A549 (cell line): ENCODE measurements at regions not wholly inside any gene's neighbourhood (a gene's known extent, or its start where the extent isn't known, plus 50 kb on each side); places are given as distances from the start of the nearest gene placed in this dataset.

Source experiments
- CEBPB ChIP-seq, 2 experiments: fragments of >200 bp in 1 of 2; sonication (Bioruptor Twin) in 1 of 2; formaldehyde crosslinking in 1 of 2; IDR thresholded peaks; 2 replicates each; pipeline ENCODE4 v1.6.1; 2012 to 2016
- CTCF ChIP-seq: fragments of >200 bp; sonication (Bioruptor Twin); formaldehyde crosslinking; IDR thresholded peaks from 3 replicates; pipeline ENCODE4 v1.5.1; 2016
- HMGXB4 ChIP-seq: fragments of 250-450 bp; sonication (Bioruptor Pico); IDR thresholded peaks from 2 replicates; pipeline ENCODE4 v1.5.0; 2021; ENCODE audit warnings: mild to moderate bottlenecking, moderate library complexity, borderline replicate concordance
- KDM5A ChIP-seq: fragments of 200-600 bp; sonication (generic); IDR thresholded peaks from 2 replicates; pipeline ENCODE4 v1.6.1; 2016; ENCODE audit warnings: antibody characterized with exemption, mild to moderate bottlenecking
- RAD21 ChIP-seq, 2 experiments: fragments of >200 bp in 1 of 2; sonication (Bioruptor Twin) in 1 of 2; formaldehyde crosslinking in 1 of 2; IDR thresholded peaks in 1 of 2; conservative IDR thresholded peaks in 1 of 2; 2 replicates in 1 of 2; 3 replicates in 1 of 2; pipeline ENCODE4 v1.6.1; 2012 to 2018; ENCODE audit warnings: inconsistent platforms in 1 of 2
- REST ChIP-seq: fragments of 200-600 bp; sonication (generic); IDR thresholded peaks from 2 replicates; pipeline ENCODE4 v1.6.1; 2016; ENCODE audit warnings: antibody characterized with exemption, mild to moderate bottlenecking, moderate library complexity
- RFX5 ChIP-seq: fragments of 450-650 bp; IDR thresholded peaks from 2 replicates; pipeline ENCODE4 v1.7.1; 2014; ENCODE audit warnings: antibody characterized with exemption, mild to moderate bottlenecking, moderate library complexity

- no peak for TF ChIP-seq KDM5A
- TF ChIP-seq HMGXB4 (CRISPR knock-in tag) = no peak
- TF ChIP-seq REST = no peak
- TF ChIP-seq RFX5 = no peak
- TF ChIP-seq CTCF = no peak
- TF ChIP-seq RAD21 (conservative IDR thresholded peaks at IDR 0.05 in 1 of 2, IDR thresholded peaks at IDR 0.05 in 1 of 2) = no peak
- TF ChIP-seq CEBPB (IDR thresholded peaks at IDR 0.05) = no peak
Observed at GRCh38 chr2:217467331-217467730, 535.5 kb downstream of the TNS1 start.
